NCI-H2081 treated with DMSO at 0.1 percent for 48 hours (cell line): ENCODE measurements at regions not wholly inside any gene's neighbourhood (a gene's known extent, or its start where the extent isn't known, plus 50 kb on each side); places are given as distances from the start of the nearest gene placed in this dataset.
A peak's percentile ranks its signal among the peaks of the same experiment; 100 is the strongest.

Source experiments
- DNase-seq: peaks from one replicate; lab custom pipeline; 2025; lab: John Stamatoyannopoulos, UW

DNA sequence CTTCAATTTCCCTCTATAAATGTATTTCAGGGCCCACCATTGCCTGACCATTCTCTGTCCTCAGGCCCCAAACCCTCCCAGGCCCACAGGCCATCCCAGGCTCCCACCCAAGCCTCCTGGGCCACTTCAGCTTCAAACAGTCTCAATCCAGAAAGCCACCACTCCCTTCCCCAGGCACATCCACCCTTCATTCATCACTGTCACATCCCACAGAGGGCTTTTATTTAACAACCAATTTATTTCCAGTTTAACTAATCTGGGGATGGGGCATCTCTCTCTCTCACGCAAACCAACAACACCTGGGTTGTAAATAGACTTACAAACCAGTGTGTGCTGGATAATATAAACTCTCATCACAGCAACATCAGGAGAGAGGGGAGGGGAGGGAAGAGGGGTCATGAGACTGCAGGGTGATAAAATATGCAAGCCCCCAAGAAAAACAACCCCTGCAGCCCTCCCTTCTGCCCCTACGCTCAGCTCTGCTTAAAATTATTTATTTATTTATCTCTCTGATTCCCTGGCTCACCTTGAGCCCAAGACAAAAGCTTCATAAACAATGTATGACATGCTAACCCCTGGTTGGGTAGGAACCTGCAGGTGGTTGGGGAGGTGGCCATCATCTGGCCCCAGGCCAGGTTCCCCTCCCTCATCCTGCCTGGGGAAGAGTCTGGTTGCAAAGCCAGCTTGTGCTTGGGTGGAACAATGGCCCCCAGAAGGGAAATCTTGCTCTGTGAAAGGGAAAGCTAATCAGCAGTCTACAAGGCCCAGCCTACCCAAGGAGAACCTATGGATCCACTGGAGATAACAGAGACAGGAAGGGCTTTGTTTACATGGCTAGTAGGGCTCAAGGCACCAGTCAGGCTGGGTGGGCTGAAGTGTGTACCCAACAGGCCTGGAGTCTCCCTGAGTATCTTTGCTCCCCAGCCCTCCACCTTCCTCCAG, 359.2 kb downstream of the BUD13 start:
- peak; percentile 87 for DNase-seq

DNA sequence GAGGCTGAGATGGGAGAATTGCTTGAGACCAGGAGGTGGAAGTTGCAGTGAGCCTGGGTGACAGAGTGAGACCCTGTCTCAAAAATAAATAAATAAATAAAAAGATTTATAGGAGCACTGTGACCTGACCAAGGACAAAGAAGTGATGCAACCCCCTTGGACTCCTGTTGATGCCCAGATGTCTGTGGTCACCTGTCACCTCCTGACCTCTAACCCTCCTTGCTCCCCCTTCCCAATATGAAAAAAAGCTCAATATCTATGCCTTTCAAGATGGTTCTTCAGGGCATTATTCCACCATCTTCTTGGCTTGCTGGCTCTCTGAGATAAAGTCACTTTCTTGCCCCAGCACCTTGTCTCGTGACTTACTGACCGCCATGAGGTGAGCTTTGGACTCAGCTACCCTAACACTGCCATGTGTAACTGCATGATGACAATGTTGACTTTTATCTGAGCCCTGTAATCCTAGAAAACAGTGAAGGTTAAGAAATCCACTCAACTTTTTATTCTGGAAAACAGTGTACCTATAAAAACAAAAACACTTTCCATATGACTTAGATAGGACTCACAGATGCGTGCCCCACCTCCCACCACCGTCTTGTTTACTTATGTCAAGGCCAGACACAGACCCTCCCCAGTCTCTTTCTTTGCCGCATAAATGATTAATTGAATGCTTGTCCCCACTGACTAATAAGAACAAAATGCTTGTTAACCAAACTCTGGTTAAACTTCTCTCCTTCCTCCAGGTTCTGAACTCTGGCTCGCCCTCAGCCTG, 360.5 kb downstream of the BUD13 start:
- DNase-seq: no peak

DNA sequence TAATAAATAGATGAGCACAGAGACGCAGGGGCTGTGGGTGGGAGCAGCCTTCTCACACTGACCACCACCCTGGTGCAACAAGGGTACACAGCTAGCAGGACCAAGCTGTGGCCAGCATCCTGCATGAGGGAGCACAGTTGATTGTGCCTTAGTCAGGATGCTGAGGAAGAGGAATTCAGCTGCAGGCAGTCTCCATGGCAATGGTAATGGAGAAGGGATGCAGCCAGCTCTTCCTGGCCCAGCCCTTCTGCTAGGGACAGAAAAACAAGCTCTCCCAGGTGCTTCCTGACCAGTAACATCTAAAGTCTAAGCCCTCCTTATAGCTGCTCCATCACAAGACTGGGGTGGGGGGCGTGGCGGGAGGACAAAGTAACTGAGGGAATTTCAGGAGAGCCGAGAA, 363.5 kb downstream of the BUD13 start:
- no peak for DNase-seq

DNA sequence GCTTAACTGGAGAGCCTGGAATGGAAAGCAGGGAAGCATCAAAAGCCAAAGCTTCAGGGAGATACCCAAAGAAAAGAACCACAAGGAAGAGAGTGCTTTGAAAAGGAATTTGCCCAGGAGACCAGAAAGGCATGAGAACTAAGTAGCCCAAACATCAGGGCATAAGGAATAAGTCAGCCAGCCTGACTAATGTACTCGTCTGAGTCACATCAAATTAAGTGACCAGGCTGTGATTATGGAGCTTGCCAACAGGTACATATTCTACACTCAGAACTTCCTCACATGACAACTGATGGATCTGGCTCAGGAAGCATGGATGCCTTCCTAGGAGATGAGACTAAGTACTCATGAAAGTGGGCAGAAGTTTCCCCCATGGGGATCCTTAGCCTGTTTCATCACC, 366.7 kb downstream of the BUD13 start:
- no peak for DNase-seq

DNA sequence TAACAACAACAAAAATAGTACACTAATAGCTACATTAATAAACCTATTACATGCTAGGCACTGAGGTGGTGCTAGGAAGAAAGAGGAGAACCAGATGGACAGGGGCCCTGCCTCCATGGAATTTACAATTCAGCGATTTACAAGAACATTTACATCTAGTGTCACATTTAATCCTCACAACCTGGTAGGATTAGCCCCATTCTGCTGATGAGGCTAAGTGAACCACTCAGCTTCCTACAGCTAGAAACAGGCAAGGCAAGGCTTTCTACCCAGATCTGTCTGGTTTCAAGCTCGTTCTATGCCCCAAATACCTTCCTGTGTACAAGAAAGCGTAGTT, 368.4 kb downstream of the BUD13 start:
- no peak for DNase-seq

DNA sequence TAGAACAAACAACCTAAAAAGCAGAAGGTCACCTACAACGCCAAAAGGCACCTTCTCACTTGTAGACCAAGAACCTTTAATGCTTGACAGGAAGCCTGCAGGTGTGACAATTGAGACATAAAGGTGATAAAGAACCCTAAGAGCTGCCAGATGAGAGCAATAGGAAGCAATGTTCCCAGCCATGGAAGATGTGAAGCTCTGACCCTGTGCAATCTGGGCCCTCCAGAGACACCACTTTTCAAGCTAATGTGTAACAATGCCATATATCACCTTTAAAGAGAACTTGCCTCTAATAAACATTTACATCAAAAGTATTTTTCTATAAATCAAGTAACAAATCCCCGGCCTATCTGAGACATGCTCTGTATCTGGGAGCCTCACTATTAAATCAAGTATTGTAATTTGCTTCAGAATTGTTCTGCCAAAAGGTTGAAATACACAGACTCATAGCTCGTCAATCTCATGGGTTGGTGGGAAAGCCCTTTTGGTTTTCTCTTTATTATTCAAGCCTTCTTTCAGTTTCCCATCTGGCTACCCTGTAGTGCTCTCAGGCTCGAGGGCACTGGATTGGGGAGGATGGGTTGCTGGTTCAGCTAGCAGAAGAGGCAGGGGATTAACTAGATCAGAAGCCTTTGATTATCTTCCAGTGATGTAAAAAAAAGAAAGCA, 368.9 kb downstream of the BUD13 start:
- DNase-seq: no peak

DNA sequence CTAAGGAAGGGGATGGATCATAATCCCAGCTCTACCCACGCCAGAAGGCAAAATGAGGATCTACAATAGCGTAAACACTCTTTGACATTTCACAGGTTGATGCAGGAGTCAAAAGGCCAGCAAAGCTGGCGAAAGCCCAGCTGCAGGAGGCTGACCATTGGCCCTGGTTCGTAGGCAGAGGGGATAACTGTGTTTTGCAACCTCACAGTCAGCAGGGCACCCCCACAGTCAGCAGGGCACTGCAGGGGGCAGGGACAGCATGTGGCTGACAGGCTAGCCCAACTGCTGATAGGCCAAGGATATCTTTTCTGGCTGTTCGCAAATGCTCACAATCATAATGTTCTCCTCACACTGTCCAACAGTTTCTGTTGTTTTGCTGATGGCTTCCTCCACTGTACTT, 372.7 kb downstream of the BUD13 start:
- no peak for DNase-seq

DNA sequence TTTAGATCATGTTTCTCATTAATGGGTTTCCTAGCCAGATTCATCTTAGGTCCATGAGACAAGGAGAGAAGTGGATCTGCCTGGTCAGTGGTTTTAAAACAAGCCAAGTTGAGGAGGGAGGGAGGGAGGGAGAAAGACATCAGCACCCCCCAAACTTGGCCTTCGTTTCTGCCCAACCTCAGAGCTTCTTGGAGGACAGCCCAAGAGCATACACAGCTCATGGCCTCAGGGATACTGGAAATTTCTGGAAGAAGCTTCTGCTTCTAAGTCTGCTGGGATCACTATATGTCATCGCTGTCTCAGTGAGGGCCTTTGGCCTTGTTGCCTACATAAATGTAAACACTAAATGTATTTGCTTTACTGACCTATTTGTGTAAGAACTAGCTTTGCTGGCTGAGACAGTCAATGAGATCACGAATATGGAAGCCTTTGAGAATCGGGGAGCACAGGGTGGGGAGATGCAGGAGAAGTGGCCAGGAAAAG, 375.1 kb downstream of the BUD13 start:
- no peak for DNase-seq

DNA sequence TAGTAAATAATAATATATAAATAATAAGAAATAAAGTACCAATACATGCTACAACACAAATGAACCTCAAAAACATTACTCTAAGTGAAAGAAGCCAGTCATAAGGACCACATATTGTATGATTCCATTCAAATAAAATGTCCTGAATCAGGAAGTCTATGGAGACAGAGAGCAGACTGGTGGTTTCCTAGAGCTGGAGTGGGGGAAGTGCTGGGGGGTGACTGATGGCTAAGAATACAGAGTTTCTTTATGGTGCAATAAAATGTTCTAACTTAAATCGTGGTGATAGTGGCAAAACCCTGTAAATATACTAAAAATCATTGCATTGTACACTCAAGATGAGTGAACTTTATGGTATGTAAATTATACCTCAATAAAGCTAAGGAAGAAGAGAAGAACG, 376.5 kb downstream of the BUD13 start:
- no peak for DNase-seq

DNA sequence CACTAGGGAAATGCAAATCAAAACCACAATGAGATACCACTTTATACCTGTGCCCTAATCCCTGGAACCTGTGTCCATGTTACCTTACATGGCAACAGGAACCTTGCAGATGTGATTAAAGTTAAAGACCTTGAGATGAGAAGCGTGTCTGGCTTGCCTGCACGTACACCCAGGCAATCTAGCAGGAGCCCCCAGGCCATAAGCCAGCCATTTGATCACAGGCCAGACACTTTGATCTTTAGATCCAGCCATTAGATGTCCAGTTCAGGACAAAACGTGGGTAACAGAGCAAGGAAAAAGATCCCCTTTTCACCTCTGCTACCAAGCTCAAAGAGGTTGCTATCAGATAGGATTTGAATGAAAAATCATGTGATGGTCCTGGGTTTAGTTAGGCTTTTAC, 378.8 kb downstream of the BUD13 start:
- DNase-seq: no peak

DNA sequence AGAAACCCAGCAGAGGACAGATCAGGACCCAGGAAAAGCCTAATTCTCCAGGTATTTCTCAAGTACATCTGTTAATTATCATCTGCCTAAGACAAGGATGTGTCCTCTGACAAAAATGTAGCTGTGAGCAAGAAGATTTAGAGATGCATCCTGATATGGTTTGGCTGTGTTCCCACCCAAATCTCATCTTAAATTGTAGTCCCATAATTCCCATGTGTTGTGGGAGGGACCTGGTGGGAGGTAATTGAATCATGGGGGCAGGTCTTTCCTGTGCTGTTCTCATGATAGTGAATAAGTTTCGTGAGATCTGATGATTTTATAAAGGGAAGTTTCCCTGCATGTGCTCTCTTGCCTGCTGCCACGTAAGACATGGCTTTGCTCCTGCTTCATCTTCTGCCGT, 381.8 kb downstream of the BUD13 start:
- DNase-seq: no peak

DNA sequence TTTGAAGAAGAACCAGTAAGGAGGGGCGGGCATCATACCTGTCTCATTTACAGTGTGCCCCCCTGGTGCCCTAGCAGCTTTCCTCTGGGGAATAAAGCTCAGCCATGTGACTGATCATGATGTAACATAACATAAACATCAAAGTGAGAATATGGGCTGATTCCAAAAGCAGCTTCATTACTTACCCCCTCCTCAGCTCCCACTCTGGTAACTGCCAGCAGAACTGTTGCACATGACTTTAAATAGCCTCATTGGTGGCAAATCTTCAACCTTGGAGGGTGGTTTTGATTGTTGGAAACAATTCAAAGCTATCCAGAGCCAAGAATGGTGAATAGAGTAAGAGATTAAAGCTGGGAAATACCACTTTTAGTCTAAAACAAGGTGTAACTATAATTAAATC, 384.6 kb downstream of the BUD13 start:
- no peak for DNase-seq

DNA sequence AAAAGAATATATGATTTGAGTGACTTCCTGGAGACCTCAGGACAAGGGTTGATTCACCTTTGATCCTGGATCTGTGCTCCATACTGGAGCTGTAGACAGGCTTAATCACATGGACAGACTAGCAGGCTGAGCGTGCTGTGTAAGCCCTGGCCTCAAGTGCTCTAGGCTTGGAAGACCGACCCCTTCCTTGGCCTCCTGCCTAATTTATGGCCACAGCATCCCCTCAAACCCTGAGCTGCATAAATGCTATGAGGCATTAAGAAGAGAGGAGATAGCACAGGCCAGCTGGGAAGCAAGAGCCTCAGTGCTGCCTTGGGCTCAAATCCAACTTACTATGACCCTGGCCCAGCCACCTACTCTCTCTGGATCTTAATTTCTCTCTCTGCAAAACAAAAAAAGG, 385.1 kb downstream of the BUD13 start:
- DNase-seq: no peak

DNA sequence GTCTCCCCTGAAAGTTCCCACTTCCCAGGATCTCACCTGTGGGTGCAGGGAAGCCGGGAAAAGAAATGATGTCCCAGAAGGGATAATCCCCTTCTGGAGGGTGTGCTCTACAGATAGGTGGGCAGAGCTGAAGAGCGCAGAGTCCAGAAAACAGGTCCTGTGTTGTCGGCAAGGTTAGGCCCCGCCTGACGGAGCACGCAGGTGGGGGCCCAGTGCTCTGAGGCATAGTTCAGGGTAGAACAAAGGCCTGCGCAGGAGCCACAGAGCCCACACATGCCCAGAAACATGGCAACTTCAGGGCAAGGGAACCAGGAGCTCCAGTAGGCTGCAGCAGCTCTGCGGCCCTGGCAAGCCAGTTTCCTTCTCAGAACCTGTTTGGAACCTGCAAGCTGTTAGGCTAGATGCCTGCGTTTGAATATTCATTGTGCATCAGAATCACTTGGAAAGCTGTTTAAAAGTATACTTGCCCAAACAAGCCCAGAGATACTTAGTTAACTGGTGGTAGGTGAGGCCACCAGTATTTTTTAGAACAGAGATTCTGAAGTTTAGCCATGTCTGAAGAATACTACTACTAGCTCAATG, 386.6 kb downstream of the BUD13 start:
- DNase-seq: no peak

DNA sequence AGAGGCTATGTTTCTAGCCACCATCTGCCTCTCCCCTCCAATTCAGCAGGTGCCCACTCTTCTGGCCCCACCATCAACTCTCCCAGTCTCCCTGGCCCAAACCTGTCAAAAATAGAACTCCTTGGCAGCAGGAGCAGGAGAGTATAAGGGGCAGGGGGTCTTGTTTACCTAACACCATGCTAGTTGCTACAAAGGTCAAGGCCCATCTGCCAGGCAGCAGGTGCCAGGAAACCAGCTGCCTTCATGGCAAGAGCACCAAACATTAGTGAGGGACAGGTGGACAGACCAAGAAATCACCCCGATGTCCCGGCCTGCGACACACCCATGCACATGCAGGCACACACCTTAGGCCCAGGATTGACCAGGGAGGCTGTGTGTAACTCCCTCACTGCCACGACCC, 387.9 kb downstream of the BUD13 start:
- no peak for DNase-seq

DNA sequence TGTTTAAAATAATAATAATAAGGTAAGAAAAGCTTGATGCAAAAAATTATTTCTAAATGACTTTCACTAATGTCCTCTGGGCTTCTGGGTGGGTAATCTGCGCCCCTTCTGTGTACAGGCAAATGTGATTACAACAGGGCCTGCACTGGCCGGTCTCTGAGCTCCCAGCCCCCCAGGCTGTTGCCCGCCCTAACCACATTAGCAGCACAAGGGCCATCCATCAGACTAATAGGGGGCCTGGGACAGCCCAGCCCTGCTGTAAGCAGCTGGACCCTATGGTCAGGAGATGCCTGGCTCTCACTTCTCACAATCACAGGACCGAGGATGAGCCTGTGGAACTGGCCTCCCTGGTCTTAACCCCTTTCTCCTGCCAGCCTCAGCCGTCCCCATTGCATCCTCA, 388.4 kb downstream of the BUD13 start:
- no peak for DNase-seq

DNA sequence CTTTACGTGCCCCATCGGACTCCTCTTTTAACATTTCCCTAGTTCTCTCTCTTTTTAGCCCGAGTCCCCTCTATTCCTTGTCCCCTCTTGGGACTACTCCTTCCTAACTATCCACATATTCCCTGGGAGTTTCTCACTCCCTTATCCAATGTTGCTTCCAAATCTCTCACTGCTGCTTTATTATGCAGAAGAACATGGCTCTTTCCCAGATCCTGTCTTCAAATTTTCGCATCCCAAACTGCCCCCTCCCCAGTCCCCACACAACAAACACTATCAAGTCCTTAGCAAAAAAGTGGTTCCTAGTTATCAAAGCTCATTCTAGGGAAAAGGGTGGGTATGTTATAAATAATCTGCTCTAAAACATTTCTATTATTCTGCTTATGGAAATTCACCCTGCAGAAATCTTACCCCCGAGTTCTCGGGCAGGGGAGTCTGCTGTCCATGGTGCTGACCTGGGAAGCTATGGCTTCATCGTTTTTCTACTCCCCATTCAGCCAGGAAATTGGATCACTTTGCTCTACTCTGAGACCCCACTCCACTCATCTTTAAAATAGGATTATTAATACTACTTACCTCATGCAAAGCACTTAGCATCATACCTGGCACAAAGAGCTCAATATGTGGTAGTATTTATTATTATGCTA, 393.5 kb downstream of the BUD13 start:
- DNase-seq: no peak

DNA sequence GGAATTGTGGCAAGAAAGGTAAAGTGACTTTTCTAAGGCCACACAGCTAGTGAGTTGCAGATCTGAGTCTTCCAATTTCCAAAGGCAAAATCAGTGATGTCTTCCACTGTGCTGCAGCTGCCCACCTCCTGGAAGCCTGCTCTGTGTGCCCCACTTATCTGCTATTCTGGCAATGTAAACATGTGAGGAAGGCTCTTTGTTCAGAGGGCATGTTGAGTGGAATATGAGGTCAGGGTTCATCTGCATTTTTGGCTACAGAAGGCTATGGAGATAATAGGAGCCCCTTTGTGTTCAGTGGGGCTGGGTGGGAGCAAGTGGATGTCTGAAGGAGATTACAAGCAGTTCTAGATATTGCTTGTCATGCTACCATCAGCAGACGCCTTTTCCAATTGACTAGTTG, 396.2 kb downstream of the BUD13 start:
- DNase-seq: no peak

DNA sequence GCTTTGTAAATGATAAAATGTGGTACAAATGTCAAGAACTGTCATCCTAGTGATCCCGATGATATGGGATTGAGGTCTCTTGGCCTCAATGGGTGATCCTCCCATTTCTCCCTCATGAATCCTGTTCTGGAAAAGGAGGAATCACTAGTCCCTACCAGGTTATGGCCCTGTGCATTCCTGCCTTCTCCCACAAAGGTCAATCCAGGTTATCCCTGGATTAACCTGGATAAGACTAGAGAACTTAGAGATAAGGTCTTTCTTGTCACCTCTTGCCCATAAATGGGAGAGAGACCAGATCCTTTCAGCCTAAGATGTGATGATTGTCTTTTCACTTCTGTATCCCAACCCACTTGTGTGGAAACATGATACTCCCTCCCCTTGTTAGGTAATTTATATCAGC, 396.7 kb downstream of the BUD13 start:
- no peak for DNase-seq

DNA sequence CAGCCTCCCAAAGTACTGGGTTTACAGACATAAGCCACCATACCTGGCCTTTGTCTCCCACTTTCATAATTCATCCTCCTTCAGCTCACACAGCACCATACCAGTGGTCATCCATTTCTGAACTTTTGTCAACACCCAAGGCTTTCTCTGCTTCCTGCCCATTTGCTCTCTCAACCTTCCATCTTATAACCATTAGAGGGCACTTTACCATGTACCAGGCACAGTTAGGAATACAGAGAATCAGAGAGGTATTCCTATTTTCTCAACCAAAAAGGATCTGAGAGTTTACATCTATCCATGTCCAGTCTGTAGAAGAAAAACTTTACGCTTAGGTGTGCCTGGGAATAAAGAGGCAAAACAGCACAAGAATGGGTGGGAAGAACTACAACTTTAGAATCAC, 397.6 kb downstream of the BUD13 start:
- no peak for DNase-seq

DNA sequence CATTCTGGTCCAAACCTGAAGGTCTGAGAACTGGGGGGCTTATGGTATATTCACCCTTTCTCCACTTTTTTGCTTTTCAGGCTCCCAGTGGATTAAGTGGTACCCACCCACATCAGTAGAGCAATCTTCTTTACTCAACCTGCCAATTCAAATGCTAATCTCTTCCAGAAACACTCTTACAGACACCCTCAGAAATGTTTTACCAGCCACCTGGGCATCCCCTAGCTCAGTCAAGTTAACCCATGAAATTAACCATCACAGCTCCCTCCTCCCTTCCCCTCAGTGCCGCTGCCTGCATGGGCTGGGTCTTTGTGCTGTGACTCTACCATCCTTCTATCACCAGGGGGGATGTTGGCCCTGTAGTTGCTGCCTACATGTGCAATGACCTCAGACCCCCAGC, 398.7 kb downstream of the BUD13 start:
- DNase-seq: no peak
